ENCODE measurements at regions not wholly inside any gene's neighbourhood (a gene's known extent, or its start where the extent isn't known, plus 50 kb on each side); places are given as distances from the start of the nearest gene placed in this dataset.

DNA sequence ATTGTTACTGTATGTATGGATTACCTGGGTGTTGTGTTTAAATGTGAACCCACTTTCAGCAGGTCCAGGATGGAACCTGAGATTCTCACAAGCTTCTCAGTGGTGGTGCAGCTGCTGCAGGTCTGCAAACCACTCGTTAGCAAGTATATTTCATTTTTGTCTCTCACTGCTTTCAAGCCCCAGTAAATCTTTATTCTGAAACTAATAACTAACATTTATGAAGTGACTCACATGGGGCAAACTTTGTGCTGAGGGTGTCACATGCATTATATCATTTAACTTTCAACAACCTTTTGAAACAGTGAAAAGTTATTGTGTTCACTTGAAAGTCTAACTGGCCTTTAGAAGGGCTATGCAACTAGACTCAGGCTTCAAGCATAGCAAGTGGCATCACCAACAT is 98.9 kb upstream of the DYNLRB2 start:
- TF ChIP-seq, protein P1, sequence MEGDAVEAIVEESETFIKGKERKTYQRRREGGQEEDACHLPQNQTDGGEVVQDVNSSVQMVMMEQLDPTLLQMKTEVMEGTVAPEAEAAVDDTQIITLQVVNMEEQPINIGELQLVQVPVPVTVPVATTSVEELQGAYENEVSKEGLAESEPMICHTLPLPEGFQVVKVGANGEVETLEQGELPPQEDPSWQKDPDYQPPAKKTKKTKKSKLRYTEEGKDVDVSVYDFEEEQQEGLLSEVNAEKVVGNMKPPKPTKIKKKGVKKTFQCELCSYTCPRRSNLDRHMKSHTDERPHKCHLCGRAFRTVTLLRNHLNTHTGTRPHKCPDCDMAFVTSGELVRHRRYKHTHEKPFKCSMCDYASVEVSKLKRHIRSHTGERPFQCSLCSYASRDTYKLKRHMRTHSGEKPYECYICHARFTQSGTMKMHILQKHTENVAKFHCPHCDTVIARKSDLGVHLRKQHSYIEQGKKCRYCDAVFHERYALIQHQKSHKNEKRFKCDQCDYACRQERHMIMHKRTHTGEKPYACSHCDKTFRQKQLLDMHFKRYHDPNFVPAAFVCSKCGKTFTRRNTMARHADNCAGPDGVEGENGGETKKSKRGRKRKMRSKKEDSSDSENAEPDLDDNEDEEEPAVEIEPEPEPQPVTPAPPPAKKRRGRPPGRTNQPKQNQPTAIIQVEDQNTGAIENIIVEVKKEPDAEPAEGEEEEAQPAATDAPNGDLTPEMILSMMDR (IDR thresholded peaks at IDR 0.05) = no peak
- TF ChIP-seq EZH2 (IDR thresholded peaks at IDR 0.05; ENCODE audit: borderline replicate concordance, insufficient read depth, low read depth, low read length, poor library complexity, severe bottlenecking) = no peak
